IMR-90 (cell line): ENCODE measurements at regions not wholly inside any gene's neighbourhood (a gene's known extent, or its start where the extent isn't known, plus 50 kb on each side); places are given as distances from the start of the nearest gene placed in this dataset.

Experiments
- POLR2A ChIP-seq: IDR thresholded peaks from 2 replicates; pipeline ENCODE4 v1.6.1; 2012; ENCODE audit warnings: mild to moderate bottlenecking, low read depth, low read length
- SMC3 ChIP-seq: fragments of 150-350 bp; IDR thresholded peaks from 2 replicates; pipeline ENCODE4 v1.6.1; 2016; ENCODE audit warnings: low read depth, mild to moderate bottlenecking, antibody characterized with exemption, low read length, moderate library complexity
- TF ChIP-seq, protein P1 (sequence below): conservative IDR thresholded peaks from 2 replicates; pipeline ENCODE4 v1.5.1; 2012; ENCODE audit warnings: mild to moderate bottlenecking, low read depth, low read length, improper control_type of control experiment

DNA sequence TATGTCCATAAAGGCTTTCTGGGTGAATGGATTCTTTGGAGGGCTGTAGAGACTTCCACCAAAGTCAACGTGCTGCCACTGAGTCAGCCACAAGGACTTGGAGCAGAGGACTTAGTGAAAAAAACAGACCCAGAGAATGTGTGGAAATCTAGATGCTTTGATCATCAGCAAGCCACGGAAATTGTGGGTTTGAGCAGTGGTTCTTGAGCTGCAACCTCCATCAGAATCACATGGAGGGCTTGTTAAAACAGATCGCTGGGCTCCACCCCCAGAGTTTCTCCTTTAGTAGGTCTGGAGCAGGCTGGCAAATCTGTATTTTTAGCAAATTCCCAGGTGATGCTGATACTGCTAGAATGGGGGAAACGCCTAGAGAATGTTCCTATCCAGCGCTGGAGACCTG is 95.3 kb downstream of the RBM43 start:
- TF ChIP-seq, protein P1, sequence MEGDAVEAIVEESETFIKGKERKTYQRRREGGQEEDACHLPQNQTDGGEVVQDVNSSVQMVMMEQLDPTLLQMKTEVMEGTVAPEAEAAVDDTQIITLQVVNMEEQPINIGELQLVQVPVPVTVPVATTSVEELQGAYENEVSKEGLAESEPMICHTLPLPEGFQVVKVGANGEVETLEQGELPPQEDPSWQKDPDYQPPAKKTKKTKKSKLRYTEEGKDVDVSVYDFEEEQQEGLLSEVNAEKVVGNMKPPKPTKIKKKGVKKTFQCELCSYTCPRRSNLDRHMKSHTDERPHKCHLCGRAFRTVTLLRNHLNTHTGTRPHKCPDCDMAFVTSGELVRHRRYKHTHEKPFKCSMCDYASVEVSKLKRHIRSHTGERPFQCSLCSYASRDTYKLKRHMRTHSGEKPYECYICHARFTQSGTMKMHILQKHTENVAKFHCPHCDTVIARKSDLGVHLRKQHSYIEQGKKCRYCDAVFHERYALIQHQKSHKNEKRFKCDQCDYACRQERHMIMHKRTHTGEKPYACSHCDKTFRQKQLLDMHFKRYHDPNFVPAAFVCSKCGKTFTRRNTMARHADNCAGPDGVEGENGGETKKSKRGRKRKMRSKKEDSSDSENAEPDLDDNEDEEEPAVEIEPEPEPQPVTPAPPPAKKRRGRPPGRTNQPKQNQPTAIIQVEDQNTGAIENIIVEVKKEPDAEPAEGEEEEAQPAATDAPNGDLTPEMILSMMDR = no peak
- TF ChIP-seq POLR2A (no peak), SMC3 (no peak)
